Hippocampal formation (tissue), 2 donors: ENCODE measurements at regions not wholly inside any gene's neighbourhood (a gene's known extent, or its start where the extent isn't known, plus 50 kb on each side); places are given as distances from the start of the nearest gene placed in this dataset.
"Not testable (repeated sequence)": the region's sequence is repeated elsewhere in the genome, so short reads cannot be mapped to it uniquely, and the experiment has no call there.

Experiments
- DNase-seq, 2 donors: peaks; one replicate each; lab custom pipeline; 2025; lab: John Stamatoyannopoulos, UW

- DNase-seq, result no peak
Measured at GRCh38 chr17:63250830-63251229, 195.3 kb downstream of the CYB561 start.

- no peak for DNase-seq
Measured at GRCh38 chr17:63258785-63259184, 187.3 kb downstream of the CYB561 start.

- no peak for DNase-seq
Measured at GRCh38 chr17:63262751-63263476, 183.2 kb downstream of the CYB561 start.

GRCh38 chr17:63265526-63265925, 180.6 kb downstream of the CYB561 start:
- no peak for DNase-seq

GRCh38 chr17:63267846-63268245, 178.3 kb downstream of the CYB561 start:
- no peak for DNase-seq

GRCh38 chr17:63268827-63269226, 177.3 kb downstream of the CYB561 start:
- no peak for DNase-seq

GRCh38 chr17:63270610-63271009, 175.5 kb downstream of the CYB561 start:
- DNase-seq, result no peak

- DNase-seq, result no peak
Measured at GRCh38 chr17:63274146-63274545, 172.0 kb downstream of the CYB561 start.

GRCh38 chr17:63275318-63275970, 170.7 kb downstream of the CYB561 start:
- peak in 1 of 2 donors; percentile 5 for DNase-seq

- DNase-seq, result no peak
Measured at GRCh38 chr17:63275971-63276745, 169.9 kb downstream of the CYB561 start.

GRCh38 chr17:63276821-63277220, 169.3 kb downstream of the CYB561 start:
- DNase-seq, result no peak

- DNase-seq, result no peak
Measured at GRCh38 chr17:63277629-63278028, 168.5 kb downstream of the CYB561 start.

GRCh38 chr17:63278728-63279442, 167.2 kb downstream of the CYB561 start:
- no peak for DNase-seq

GRCh38 chr17:63279498-63280230, 166.4 kb downstream of the CYB561 start:
- no peak for DNase-seq

- no peak for DNase-seq
Measured at GRCh38 chr17:63282455-63282854, 163.7 kb downstream of the CYB561 start.

- DNase-seq, result no peak
Measured at GRCh38 chr17:63285551-63285950, 160.6 kb downstream of the CYB561 start.

- DNase-seq, result no peak
Measured at GRCh38 chr17:63286254-63286653, 159.9 kb downstream of the CYB561 start.

- DNase-seq, result not testable (repeated sequence)
Measured at GRCh38 chr17:63287006-63287405, 159.1 kb downstream of the CYB561 start.

GRCh38 chr17:63289931-63290330, 156.2 kb downstream of the CYB561 start:
- no peak for DNase-seq

GRCh38 chr17:63290351-63290750, 155.8 kb downstream of the CYB561 start:
- DNase-seq, result no peak

GRCh38 chr17:63290784-63291183, 155.3 kb downstream of the CYB561 start:
- no peak for DNase-seq
